SKM-1 (cell line): ENCODE measurements at regions not wholly inside any gene's neighbourhood (a gene's known extent, or its start where the extent isn't known, plus 50 kb on each side); places are given as distances from the start of the nearest gene placed in this dataset.
"Not testable (repeated sequence)": the region's sequence is repeated elsewhere in the genome, so short reads cannot be mapped to it uniquely, and the experiment has no call there.

Experiments
- DNase-seq: peaks from one replicate; lab custom pipeline; 2025; ENCODE audit not compliant: unreplicated experiment; lab: John Stamatoyannopoulos, UW

DNA sequence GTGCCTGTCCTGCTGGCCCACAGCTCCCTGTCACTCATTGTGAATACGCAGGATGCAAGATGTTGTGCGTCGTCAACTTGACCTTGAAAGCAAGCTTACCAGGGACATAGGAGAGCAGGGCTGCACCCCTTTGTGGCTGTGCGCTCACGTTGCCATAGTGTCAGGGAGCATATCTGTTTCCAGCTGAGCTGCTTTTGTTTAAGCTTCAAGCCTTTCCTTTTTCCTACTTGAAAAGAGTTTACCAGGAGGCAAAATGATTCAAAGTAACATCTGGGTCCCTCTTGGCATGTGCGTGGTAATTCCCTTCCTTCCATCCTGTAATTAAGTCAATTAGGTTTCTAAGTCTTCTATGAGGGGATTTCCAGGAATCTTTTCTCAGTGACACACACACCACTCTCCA, 537.1 kb downstream of the AJAP1 start:
- DNase-seq = no peak

DNA sequence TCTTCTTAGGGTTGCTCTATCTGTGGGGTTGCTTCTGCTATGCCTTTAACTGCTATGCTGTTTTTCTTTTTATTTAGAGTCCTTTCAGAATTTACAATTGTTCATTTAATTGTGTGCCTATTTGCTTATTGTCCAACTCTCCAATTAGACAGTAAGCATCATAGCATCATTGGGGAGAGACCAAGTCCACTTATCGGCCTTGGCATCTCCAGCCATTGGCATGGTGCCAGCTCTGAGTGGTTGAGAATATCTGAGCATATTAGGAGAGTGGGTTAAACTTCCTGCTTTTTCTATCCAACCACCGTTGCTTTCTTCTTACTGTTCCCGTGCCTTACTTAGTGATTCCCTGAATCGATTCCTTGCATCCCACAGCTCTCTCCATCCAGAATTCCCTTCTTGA, 535.0 kb downstream of the AJAP1 start:
- DNase-seq = no peak

DNA sequence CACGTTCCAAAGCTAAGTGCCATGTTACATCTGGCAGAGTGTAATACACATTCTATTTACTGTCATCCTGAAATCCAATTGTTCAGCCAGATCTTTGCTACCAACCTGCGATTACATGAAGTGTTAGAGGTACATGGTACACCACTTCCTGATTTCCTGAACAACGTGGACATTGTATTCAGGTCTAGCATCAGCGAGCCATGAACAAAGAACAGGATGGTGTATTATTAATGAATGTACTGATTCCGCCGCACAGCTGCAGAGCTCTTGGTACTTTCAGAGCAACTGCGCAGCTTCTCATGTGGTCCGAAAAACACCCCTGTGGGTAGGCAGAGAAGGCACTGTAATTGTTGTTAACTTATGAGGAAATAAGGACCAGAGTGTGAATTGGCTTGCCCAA, 511.4 kb downstream of the AJAP1 start:
- no peak for DNase-seq

DNA sequence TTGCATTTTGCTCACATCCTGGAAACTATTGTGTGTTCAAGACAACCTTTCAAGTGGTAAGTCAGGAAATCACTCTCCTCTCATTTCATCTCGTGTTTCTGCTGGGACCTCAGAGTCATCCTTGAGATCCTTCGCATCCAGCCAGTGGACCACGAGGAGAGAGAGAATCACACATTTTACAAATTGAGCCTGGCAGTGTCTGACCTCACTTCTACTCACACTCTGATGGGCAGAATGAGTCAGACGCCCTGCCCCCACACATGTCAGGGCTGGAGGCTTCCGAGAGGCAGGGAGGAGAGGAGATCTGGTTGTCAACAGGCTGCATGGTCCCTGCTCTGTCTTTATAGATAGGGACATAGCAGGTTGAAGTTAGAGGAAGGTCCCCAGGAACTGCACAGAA, 509.7 kb downstream of the AJAP1 start:
- DNase-seq = no peak

DNA sequence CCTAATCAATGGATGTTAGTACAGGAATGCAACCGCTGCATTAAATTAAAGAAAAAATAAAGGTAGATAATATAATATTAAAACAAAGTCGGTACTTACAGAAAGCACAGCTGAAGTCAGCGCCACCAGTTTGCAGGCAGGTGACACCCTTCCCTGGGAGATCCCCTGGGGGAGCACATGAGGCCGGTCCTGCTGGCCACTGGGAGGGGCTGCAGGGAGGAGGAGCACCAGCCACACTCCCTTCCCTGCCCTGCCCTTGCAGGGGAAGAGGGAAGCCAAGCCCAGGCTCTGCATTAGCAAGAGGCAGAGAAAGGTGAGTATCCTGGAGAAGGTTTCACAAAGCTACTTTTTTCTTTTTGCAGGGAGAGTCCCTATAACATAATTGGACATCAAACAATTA, 507.0 kb downstream of the AJAP1 start:
- DNase-seq = no peak

DNA sequence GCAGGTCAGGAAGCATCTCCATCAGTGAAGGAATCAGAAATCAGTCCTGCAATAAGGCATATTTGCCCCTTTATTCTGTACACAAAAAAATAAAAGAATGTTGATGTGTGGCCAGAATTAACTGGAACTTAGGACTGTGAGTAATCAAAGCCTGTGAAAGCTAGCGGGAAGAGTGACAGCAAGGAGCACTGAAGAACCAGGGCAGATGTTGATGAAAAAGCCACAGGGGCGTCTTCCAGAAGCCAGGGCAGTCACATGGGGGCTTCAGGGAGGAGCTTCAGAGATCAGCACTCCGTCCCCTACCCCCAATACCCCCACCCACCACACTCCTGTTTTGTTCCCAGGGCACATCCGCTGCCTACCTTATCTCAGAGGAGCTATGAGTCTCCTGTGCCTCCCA, 502.8 kb downstream of the AJAP1 start:
- DNase-seq = no peak

DNA sequence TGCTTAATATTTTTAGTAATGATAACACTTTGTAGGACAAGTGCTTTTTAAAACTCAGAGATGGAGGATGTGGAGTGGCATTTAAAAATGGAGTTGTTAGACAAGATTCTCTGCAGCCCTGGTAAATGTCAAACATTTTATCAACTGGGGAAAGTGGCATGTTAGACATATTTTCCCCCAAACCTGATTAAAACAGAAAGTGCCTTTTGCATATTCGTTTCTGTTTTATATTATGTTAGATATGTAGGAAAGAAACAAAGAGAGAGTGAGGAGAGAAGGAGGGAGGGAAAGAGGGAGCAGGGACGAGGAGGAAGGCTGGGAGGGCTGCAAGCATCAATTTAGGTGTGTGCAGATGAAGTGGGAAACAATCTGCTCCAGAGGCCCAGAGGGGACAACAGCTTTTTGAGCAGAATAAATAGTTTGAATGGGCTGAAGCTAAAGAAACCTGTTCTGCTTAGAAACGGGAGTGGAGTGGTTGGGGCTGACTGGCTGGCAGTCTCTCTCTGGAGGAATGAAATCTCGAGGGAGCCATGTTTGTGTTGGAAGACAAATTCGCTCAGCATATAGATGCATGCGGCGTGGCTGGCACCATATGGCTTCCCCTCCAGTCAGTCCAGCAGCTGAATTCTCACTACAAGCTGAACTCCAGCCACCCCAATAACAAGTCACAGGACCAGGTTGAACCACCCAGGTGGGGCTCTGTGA, 502.2 kb downstream of the AJAP1 start:
- no peak for DNase-seq

DNA sequence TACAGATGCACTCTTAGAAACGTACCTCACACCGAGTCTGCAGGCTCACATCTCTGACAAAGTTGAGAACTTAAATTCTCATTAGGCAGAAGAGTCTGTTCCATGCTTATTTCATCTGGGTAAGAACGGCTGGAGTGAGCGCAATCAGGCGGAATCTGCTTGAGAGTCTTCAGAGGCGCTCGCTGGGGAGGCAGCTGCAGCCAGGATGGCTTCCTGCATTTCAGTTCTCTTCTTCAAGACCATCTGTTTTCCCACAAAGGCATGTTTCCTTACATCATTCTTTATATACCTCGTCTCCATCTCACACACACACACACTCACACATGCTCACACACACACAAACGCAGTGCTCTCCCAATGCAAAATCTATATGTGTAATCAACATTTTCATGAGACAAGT, 497.1 kb downstream of the AJAP1 start:
- no peak for DNase-seq

DNA sequence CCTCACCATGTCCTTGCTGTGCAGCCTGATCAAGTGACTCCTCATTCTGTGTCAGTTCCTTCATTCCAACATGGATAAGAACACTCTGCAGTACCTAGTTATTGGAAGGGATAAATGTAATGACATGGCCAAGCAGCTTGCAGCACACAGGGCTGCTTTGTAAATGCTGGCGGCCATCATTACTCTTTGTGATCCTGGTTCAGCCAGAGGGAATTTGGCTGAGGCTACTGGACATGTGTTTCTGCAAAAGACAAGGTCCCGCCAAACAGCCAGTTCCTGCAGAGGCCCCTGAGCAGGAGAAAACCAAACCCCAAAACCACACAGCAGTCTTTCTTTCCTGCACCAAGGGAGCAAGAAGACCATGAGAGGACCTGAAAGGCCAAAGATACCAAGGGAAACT, 495.8 kb downstream of the AJAP1 start:
- no peak for DNase-seq

DNA sequence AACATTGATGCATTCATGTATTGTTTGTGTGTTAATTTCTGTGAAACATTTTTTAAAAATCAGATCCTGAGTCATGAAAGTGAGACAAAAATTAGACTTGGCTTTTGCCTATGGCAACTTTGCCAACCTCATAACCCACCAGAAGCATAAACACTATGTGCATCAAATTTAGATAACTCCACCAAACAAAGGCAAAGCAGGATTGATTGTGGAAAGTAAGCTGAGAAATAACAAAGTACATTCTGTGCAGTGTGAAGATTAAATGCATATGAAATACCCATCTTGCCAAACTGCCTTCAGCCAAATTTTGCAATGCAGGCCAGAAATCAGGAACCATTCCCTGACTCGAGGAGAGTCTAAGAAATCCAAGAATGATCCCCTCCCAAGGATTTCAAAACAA, 493.4 kb downstream of the AJAP1 start:
- DNase-seq = no peak

DNA sequence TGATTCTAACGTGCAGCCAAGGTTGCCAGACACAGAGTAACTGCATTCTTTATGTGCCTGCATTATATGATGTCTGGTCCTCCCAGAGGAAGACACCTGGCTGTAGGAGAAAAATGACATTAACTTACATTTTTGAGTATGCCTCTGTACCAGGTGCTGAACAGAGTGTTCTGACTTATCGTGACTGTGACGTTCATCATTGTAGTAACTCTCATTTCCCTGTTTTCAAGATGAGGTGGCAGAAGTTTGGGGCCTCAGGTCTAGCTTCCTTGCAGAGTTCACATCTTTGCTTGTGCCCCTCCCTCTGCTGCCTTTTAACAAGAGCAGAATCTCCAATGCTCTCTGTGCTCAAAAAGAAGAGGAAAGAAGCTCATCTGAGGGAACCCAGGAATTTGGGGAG, 488.0 kb downstream of the AJAP1 start:
- no peak for DNase-seq

DNA sequence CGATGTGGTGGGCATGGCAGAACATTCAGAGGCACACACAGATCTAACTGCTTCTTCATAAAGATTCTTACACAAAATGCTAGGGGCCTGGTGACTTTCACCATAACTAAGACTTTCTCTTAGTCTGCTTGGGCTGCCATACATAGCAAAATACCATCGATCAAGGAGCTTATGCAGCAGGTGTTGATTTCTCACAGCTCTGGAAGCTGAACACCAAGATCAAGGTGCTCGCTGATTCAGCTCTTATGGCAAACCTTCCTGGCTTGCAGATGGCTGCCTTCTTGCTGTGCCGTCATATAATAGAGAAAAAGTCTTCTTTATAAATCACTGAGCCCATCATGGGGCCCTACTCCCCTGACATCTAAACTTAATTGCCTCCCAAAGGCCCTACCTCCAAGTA, 487.3 kb downstream of the AJAP1 start:
- DNase-seq = no peak

DNA sequence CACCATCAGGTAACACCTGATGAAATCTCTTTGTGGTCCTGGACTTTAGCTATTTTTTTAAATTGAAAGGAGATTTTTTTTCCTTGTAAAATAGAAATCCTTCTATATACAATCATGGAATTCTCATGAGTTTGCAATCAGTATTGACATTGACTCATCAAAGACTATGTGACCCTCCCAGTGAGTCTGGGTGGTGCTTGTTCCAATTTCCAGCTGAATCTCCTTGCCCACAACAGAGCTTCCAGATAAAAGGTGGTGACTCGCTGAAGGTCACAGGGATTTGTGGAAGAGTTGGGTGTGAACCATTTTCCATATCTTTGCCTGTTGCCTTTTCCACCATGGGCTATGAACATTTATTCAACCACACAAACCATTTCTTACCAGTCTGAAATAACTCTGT, 486.6 kb downstream of the AJAP1 start:
- DNase-seq = no peak

DNA sequence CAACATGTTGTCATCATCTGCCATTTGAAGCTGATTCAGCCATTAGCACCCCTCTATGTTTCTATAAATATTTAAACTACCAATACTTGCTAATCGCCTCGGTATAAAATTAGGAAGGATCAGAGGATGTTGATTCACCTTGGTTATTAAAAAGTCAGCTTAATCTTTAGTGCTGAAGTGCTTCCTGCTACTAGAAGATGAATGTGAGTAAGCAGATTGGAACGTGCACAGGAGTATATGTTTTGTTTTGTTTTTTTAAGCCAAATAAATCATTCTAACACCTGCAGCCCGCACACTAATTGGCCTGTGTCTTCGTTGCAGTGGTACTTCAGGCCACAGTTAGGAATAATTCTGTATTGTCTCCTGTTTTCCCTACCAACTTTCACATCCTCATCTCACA, 485.7 kb downstream of the AJAP1 start:
- no peak for DNase-seq

DNA sequence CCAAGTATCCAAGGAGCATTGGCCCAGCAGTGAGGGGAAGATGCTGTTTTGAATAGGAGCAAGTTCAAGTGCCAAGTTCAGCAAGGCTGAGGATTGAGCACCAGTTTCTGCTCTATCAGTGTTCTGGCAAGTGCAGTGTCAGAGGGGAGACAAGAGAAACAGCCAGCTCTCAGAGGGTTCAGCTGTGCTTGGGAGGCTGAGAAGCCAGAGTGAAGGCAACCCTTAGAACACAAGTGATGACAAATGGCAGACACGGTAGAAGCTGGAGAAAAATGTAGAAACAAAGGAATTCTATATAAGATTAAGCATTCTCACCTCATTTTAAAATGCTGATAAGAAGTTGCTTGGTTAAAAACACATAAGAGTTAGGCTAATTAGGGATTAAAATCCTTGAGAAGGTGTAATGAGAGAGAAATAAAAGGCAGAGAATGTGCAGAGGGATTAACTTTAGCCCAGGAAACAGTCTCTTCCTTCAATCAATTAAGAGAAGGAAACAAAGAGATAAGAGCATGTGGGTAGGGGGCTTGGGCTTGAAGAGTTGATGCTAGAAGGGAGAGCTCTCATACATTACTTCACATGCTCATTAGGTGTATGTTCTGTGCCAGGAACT, 475.4 kb downstream of the AJAP1 start:
- no peak for DNase-seq

DNA sequence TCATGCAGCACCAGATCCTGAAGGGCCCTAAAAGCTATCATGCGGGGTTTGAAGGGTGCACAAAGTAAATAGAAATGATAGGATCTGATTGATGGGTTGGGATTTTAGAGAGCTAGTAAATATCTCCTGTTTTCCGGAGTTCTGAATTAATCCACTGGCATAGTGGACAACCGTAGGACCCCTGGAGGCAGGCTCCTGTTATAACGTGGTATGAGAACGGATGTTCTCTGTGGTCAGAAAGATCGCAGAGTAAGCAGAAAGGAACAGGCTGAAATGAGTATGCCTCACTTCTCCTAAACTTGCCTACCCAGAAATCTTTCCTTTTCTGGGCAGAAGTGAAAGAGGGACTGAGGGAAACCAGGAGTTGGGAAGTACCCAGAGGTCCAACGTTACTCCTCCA, 470.8 kb downstream of the AJAP1 start:
- no peak for DNase-seq

DNA sequence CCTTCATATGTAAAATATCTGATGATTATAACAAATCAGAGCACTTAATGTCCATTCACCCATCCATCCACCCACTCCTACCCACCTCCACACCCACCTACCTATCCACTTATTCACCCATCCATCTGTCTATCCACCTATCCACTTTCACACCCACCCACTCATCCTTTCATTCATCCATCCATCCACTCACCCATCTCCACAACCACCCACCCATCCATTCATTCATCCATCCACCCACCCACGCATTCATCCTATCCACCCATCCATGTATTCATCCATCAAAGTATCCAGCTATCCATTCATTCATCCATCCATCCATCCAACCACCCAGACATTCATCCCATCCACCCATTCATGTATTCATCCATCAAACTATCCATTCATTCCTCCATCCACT, 466.1 kb downstream of the AJAP1 start:
- no peak for DNase-seq

DNA sequence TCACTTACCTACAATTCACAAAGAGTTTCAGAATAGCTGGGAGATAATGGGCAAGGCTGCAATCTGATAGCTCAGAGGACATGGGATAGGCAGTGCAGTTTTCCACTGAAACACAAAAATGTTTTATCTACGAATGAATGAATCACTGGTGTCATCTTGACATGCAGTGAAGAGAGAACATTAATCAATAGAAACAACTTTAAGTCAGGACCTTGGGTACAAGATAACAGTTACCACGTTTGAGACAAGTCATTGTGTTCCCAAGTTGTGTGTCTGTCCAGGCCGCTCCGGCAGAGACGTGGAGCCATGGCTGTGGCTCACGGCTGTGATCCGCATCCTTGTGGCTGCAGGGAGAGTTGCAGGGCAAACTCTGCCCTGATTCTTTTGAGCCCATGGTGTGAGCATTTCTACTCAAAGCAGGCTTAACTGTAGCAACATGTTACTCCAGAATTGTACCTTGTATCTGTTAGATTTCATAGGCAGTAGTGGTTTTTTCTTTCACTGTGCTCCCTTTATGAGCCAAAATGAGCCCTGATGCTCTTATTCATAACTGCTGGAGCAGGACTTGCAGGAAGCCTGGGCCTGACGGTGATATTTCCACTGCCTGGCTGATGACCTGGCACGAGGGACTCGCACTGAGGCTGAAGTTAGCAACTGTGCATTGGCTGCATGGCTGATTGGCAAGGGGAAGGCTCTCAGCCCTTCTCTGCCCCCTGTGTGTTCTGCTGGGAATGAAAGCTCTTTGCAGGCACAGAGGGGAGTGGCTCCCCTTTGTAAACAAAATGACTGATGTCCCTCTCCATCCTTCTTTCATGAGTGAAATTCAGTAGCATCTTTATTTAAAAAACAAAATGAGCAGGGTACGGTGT, 465.2 kb downstream of the AJAP1 start:
- DNase-seq = no peak

DNA sequence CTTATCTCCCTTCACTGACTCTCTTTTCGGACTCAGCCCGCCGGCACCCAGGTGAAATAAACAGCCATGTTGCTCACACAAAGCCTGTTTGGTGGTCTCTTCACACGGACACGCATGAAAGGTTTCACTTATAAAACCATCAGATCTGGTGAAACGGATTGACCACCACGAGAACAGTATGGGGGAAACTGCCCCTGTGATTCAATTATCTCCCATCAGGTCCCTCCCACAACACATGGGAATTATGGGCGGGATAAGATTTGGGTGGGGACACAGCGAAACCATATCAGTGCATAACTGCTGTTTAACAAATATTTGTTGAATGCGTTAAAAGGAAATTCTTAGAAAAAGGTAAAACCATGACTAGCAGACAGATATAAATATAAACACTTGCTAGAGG, 464.4 kb downstream of the AJAP1 start:
- not testable (repeated sequence) for DNase-seq

DNA sequence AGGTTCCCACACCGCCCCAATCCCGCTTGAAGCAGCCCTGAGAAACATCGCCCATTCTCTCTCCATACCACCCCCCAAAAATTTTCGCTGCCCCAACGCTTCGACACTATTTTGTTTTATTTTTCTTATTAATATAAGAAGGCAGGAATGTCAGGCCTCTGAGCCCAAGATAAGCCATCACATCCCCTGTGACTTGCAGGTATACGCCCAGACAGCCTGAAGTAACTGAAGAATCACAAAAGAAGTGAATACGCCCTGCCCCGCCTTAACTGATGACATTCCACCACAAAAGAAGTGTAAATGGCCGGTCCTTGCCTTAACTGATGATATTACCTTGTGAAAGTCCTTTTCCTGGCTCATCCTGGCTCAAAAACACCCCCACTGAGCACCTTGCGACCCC, 463.9 kb downstream of the AJAP1 start:
- not testable (repeated sequence) for DNase-seq

DNA sequence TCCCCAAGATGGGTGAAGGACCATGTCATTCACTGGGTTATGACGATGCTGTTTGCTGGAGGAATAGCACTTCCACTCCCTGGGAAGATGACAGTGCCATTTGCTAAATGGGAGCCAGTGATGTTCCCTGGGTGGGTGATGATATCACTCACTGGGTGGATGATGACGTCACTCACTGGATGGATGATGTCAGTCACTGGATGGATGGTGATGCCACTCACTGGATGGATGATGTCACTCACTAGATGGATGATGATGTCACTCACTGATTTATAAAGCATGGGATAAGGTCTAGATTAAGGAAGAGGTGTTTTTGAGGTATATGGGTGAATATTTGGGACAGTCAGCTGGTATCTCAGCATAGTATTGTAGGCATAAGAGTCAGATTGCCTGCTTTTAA, 457.2 kb downstream of the AJAP1 start:
- no peak for DNase-seq

DNA sequence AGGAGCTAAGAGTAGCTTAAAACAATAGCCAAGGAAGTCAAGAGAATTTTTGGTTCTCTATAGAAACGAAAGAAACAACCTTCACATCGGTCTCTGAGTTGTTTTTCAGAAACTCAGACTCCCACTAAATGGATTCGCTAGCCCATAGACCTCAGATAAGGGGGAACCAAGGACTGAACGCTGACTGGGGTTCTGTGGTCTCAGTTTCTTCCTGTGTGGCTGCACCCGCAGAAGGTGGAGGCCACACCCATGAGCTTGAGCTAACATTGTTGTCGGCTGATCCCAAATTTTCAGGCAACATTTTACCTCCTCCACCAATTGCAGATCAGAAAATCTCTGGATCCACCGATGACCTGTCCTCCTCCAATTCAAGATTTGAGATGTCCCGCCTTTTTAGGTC, 456.1 kb downstream of the AJAP1 start:
- no peak for DNase-seq
